CD4-positive, CD25-positive, alpha-beta regulatory T cell (primary cell): ENCODE measurements at regions not wholly inside any gene's neighbourhood (a gene's known extent, or its start where the extent isn't known, plus 50 kb on each side); places are given as distances from the start of the nearest gene placed in this dataset.

Source experiments
- ATAC-seq, 2 donors: fragments of 150-1000 bp; cut with Tn5 transposase; one replicate each; pipeline ENCODE4 v1.10.0; 2021; ENCODE audit warnings: low read depth in 2 of 2, moderate number of reproducible peaks in 2 of 2, moderate library complexity in 1 of 2
- DNase-seq, 3 donors: peaks; one replicate each; pipeline versions ENCODE4 v3.0.0 to v3.0.0-alpha.2; 2012 to 2022; ENCODE audit warnings: mixed read lengths in 1 of 3
- H3K27ac ChIP-seq: one replicate; pipeline ENCODE4 v1.7.0; 2013; ENCODE audit warnings: mild to moderate bottlenecking, low read length; ENCODE audit not compliant: insufficient read depth, poor library complexity, severe bottlenecking
- H3K27me3 ChIP-seq: one replicate; pipeline ENCODE4 v1.7.0; 2013; ENCODE audit warnings: low read length; ENCODE audit not compliant: control insufficient read depth, insufficient read depth
- H3K36me3 ChIP-seq: one replicate; pipeline ENCODE4 v1.7.0; 2013; ENCODE audit warnings: mild to moderate bottlenecking, low read length, moderate library complexity; ENCODE audit not compliant: control insufficient read depth, insufficient read depth
- H3K4me1 ChIP-seq: 2 replicates; pipeline ENCODE4 v1.7.0; 2013; ENCODE audit warnings: mild to moderate bottlenecking, low read length; ENCODE audit not compliant: insufficient read depth, control insufficient read depth, poor library complexity, severe bottlenecking
- H3K4me3 ChIP-seq: one replicate; pipeline ENCODE4 v1.7.0; 2013; ENCODE audit warnings: low read depth, mild to moderate bottlenecking, low read length, moderate library complexity
- H3K9me3 ChIP-seq, 2 experiments: 1 replicate in 1 of 2; 2 replicates in 1 of 2; pipeline ENCODE4 v1.7.0; 2013; ENCODE audit warnings: low read length in 2 of 2, mild to moderate bottlenecking in 1 of 2, moderate library complexity in 1 of 2; ENCODE audit not compliant: control insufficient read depth in 2 of 2
- H3K27ac Mint-ChIP-seq, 3 donors: one replicate each; pipeline ENCODE4 v1.8.0; 2020 to 2022; ENCODE audit warnings: mild to moderate bottlenecking in 3 of 3, mixed read lengths in 3 of 3, moderate library complexity in 2 of 3
- H3K27me3 Mint-ChIP-seq: one replicate; pipeline ENCODE4 v1.8.0; 2022; ENCODE audit warnings: mild to moderate bottlenecking, mixed read lengths
- H3K36me3 Mint-ChIP-seq: one replicate; pipeline ENCODE4 v1.8.0; 2020; ENCODE audit warnings: mixed read lengths
- H3K4me1 Mint-ChIP-seq, 4 donors: one replicate each; pipeline ENCODE4 v1.8.0; 2020 to 2022; ENCODE audit warnings: mixed read lengths in 4 of 4, mild to moderate bottlenecking in 1 of 4
- H3K4me3 Mint-ChIP-seq, 4 donors: one replicate each; pipeline ENCODE4 v1.8.0; 2020 to 2022; ENCODE audit warnings: mild to moderate bottlenecking in 4 of 4, mixed read lengths in 4 of 4, moderate library complexity in 3 of 4
- H3K9me3 Mint-ChIP-seq, 7 donors: one replicate each; pipeline ENCODE4 v1.8.0; 2020 to 2022; ENCODE audit warnings: mixed read lengths in 7 of 7, mild to moderate bottlenecking in 3 of 7, moderate library complexity in 2 of 7

- Mint-ChIP-seq H3K9me3 (no peaks in the 10 kb centered on the region), H3K36me3 (no peaks in the 10 kb centered on the region), H3K27ac (no peak overlapping the region), H3K4me1 (no peaks in the 10 kb centered on the region), H3K4me3 (no peak overlapping the region), H3K27me3 (peaks cover 6% of the 10 kb centered on the region)
- peak in 1 of 3 donors; percentile 8 for DNase-seq
- Histone ChIP-seq H3K9me3 (no peaks in the 10 kb centered on the region), H3K27ac (no peak overlapping the region), H3K4me3 (no peak overlapping the region), H3K36me3 (no peaks in the 10 kb centered on the region), H3K4me1 (no peaks in the 10 kb centered on the region), H3K27me3 (no peaks in the 10 kb centered on the region)
- no peak for ATAC-seq
These were observed 210.9 kb upstream of the KCNMB2 start for GRCh38 chr3:178325330-178325729.

DNA sequence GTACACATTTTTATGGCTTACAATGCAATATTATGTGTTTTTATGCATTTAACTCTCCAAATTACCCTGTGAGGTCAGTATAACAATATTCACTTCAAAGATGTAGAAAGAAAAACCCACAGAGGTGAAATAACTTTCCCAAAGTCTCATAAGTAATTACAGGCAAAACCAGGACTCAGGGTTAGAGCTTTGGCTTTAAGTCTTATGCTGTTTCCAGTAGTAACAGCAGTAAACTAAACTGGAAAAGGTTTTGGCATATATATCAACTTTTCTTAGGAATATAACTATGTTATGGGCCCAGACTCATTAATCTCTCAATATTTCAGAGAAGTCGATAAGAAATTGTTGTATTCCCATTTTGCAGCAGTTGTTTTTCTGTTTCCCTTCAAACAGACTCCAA lies 206.3 kb upstream of the KCNMB2 start:
- Histone ChIP-seq H3K4me3 (no peak overlapping the region), H3K9me3 (no peaks in the 10 kb centered on the region), H3K36me3 (no peaks in the 10 kb centered on the region), H3K27me3 (no peaks in the 10 kb centered on the region), H3K27ac (no peak overlapping the region), H3K4me1 (no peaks in the 10 kb centered on the region)
- Mint-ChIP-seq H3K4me3 (no peak overlapping the region), H3K27ac (no peak overlapping the region), H3K27me3 (peaks cover 6% of the 10 kb centered on the region), H3K36me3 (no peaks in the 10 kb centered on the region), H3K4me1 (no peaks in the 10 kb centered on the region), H3K9me3 (no peaks in the 10 kb centered on the region)
- ATAC-seq, result no peak
- DNase-seq, result no peak

GRCh38 chr3:178334239-178334638 lies 202.0 kb upstream of the KCNMB2 start:
- H3K9me3 ChIP-seq, result no peaks in the 10 kb centered on the region
- no peak for DNase-seq
- no peaks in the 10 kb centered on the region for H3K27me3 ChIP-seq
- no peak for ATAC-seq
- H3K27ac ChIP-seq, result no peak overlapping the region
- H3K27ac Mint-ChIP-seq, result no peak overlapping the region
- H3K9me3 Mint-ChIP-seq, result peaks cover 0 to 2% (median 0%) of the 10 kb centered on the region in 7 donors
- H3K36me3 ChIP-seq, result no peaks in the 10 kb centered on the region
- H3K4me3 Mint-ChIP-seq, result no peak overlapping the region
- H3K36me3 Mint-ChIP-seq, result no peaks in the 10 kb centered on the region
- no peaks in the 10 kb centered on the region for H3K27me3 Mint-ChIP-seq
- H3K4me1 ChIP-seq, result no peaks in the 10 kb centered on the region
- H3K4me1 Mint-ChIP-seq, result no peaks in the 10 kb centered on the region
- H3K4me3 ChIP-seq, result no peak overlapping the region

GRCh38 chr3:178336336-178336735 lies 199.9 kb upstream of the KCNMB2 start:
- Mint-ChIP-seq H3K4me1 (no peaks in the 10 kb centered on the region), H3K4me3 (no peak overlapping the region)
- H3K27me3 ChIP-seq, result no peaks in the 10 kb centered on the region

DNA sequence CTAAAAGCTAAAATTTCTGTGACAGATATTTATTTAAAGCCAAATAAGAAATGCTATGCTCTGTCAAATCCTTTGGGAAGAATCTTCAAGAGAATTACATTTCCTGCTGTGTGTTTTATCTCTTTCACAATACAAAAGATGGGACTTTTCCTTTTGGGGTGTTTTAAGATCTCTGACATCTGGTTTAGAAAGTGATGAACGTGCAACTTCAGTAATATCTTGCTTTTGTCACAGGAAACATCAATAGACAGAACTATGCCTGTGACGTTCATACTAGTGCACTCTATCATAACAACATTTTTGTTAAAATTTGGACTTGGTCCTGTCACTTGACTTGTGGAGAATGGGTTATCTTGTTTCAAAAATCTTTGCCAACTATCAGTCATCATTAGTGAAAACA lies 195.7 kb upstream of the KCNMB2 start:
- Histone ChIP-seq H3K9me3 (no peaks in the 10 kb centered on the region), H3K27ac (no peak overlapping the region), H3K4me3 (no peak overlapping the region), H3K27me3 (no peaks in the 10 kb centered on the region), H3K36me3 (no peaks in the 10 kb centered on the region), H3K4me1 (no peaks in the 10 kb centered on the region)
- Mint-ChIP-seq H3K4me3 (no peak overlapping the region), H3K27ac (no peak overlapping the region), H3K27me3 (no peaks in the 10 kb centered on the region), H3K36me3 (no peaks in the 10 kb centered on the region), H3K9me3 (no peaks in the 10 kb centered on the region), H3K4me1 (no peaks in the 10 kb centered on the region)
- ATAC-seq (no peak), DNase-seq (no peak)

More at GRCh38 chr3:178336336-178336735, 199.9 kb upstream of the KCNMB2 start:
- Histone ChIP-seq H3K9me3 (no peaks in the 10 kb centered on the region), H3K4me3 (no peak overlapping the region), H3K27ac (no peak overlapping the region), H3K4me1 (no peaks in the 10 kb centered on the region), H3K36me3 (no peaks in the 10 kb centered on the region)
- Mint-ChIP-seq H3K27ac (no peak overlapping the region), H3K36me3 (no peaks in the 10 kb centered on the region), H3K9me3 (peaks cover 0 to 2% (median 0%) of the 10 kb centered on the region in 7 donors), H3K27me3 (no peaks in the 10 kb centered on the region)
- ATAC-seq (no peak), DNase-seq (no peak)

- H3K27me3 ChIP-seq, result no peaks in the 10 kb centered on the region
- Mint-ChIP-seq H3K4me1 (no peaks in the 10 kb centered on the region), H3K36me3 (no peaks in the 10 kb centered on the region), H3K27me3 (no peaks in the 10 kb centered on the region), H3K27ac (no peak overlapping the region), H3K4me3 (no peak overlapping the region), H3K9me3 (no peaks in the 10 kb centered on the region)
- no peak overlapping the region for H3K4me3 ChIP-seq
- no peaks in the 10 kb centered on the region for H3K9me3 ChIP-seq
- no peaks in the 10 kb centered on the region for H3K36me3 ChIP-seq
- no peak overlapping the region for H3K27ac ChIP-seq
- DNase-seq, result no peak
- no peak for ATAC-seq
- no peaks in the 10 kb centered on the region for H3K4me1 ChIP-seq
These were observed 194.6 kb upstream of the KCNMB2 start for GRCh38 chr3:178341636-178342035.

GRCh38 chr3:178342111-178342510 lies 194.1 kb upstream of the KCNMB2 start:
- no peaks in the 10 kb centered on the region for H3K4me1 ChIP-seq
- Mint-ChIP-seq H3K4me3 (no peak overlapping the region), H3K36me3 (no peaks in the 10 kb centered on the region), H3K27me3 (no peaks in the 10 kb centered on the region), H3K9me3 (no peaks in the 10 kb centered on the region), H3K4me1 (no peaks in the 10 kb centered on the region), H3K27ac (no peak overlapping the region)
- ATAC-seq (no peak), DNase-seq (no peak)
- H3K36me3 ChIP-seq, result no peaks in the 10 kb centered on the region
- H3K9me3 ChIP-seq, result no peaks in the 10 kb centered on the region
- H3K27ac ChIP-seq, result no peak overlapping the region
- no peaks in the 10 kb centered on the region for H3K27me3 ChIP-seq
- H3K4me3 ChIP-seq, result no peak overlapping the region

- H3K4me1 Mint-ChIP-seq, result no peaks in the 10 kb centered on the region
- no peak overlapping the region for H3K4me3 Mint-ChIP-seq
- DNase-seq (no peak), ATAC-seq (no peak)
- Histone ChIP-seq H3K27ac (no peak overlapping the region), H3K27me3 (no peaks in the 10 kb centered on the region), H3K9me3 (no peaks in the 10 kb centered on the region), H3K36me3 (no peaks in the 10 kb centered on the region), H3K4me3 (no peak overlapping the region), H3K4me1 (no peaks in the 10 kb centered on the region)
- no peaks in the 10 kb centered on the region for H3K9me3 Mint-ChIP-seq
- no peaks in the 10 kb centered on the region for H3K27me3 Mint-ChIP-seq
- no peaks in the 10 kb centered on the region for H3K36me3 Mint-ChIP-seq
- H3K27ac Mint-ChIP-seq, result no peak overlapping the region
These were observed 192.7 kb upstream of the KCNMB2 start for GRCh38 chr3:178343433-178344038.
